B cell (primary cell): ENCODE measurements at regions not wholly inside any gene's neighbourhood (a gene's known extent, or its start where the extent isn't known, plus 50 kb on each side); places are given as distances from the start of the nearest gene placed in this dataset.

Source experiments
- ATAC-seq: fragments of 200-7000 bp; cut with Tn5 transposase; one replicate; pipeline ENCODE4 v1.10.0; 2021; ENCODE audit warnings: low read depth, mild to moderate bottlenecking, moderate number of reproducible peaks, moderate library complexity
- CTCF ChIA-PET: fragments of 350-600 bp; sonication (Branson Sonifier 250); formaldehyde crosslinking; loops from one replicate; lab custom pipeline; 2021; ENCODE audit warnings: antibody characterized with exemption, inconsistent platforms; lab: Charles Lee
- POLR2A ChIA-PET: fragments of 350-600 bp; sonication (Branson Sonifier 250); formaldehyde crosslinking; loops from one replicate; lab custom pipeline; 2021; ENCODE audit warnings: antibody characterized with exemption; lab: Charles Lee
- DNase-seq: peaks from one replicate; pipeline ENCODE4 v3.0.0; 2013
- H2AFZ ChIP-seq: 2 replicates; pipeline ENCODE4 v1.6.1; 2012; ENCODE audit warnings: mild to moderate bottlenecking, low read depth, low read length; ENCODE audit not compliant: insufficient read depth, poor library complexity, severe bottlenecking
- H3K27ac ChIP-seq, 2 donors: 1 replicate in 1 of 2; 2 replicates in 1 of 2; pipeline ENCODE4 v1.5.1; 2012 to 2013; ENCODE audit warnings: low read length in 2 of 2, mild to moderate bottlenecking in 2 of 2, moderate library complexity in 1 of 2
- H3K27me3 ChIP-seq, 4 experiments: fragments of 200-600 bp in 1 of 4; sonication (generic) in 1 of 4; replicated peaks in 1 of 4; 1 replicate in 2 of 4; 2 replicates in 2 of 4; pipeline versions ENCODE4 v1.6.1 to v1.7.0; 2013 to 2016; ENCODE audit warnings: low read length in 3 of 4, mild to moderate bottlenecking in 2 of 4, mixed read lengths in 1 of 4, moderate library complexity in 1 of 4; ENCODE audit not compliant: insufficient read depth in 4 of 4, control insufficient read depth in 3 of 4; ENCODE audit errors: control extremely low read depth in 1 of 4
- H3K36me3 ChIP-seq, 2 experiments: replicated peaks in 1 of 2; 1 replicate in 1 of 2; 2 replicates in 1 of 2; pipeline versions ENCODE4 v1.6.1 to v1.7.1; 2013; ENCODE audit warnings: low read length in 1 of 2; ENCODE audit not compliant: insufficient read depth in 2 of 2, control insufficient read depth in 1 of 2; ENCODE audit errors: control extremely low read depth in 1 of 2, extremely low read depth in 1 of 2
- H3K4me1 ChIP-seq, 2 donors: fragments of 200-600 bp in 1 of 2; sonication (generic) in 1 of 2; 1 replicate in 1 of 2; 2 replicates in 1 of 2; pipeline versions ENCODE4 v1.5.1 to v1.6.1; 2013 to 2017; ENCODE audit warnings: low read length in 2 of 2; ENCODE audit not compliant: control insufficient read depth in 2 of 2, insufficient read depth in 2 of 2
- H3K4me2 ChIP-seq: replicated peaks from 2 replicates; pipeline ENCODE3; 2012; ENCODE audit warnings: mild to moderate bottlenecking, low read depth, low read length; ENCODE audit not compliant: poor library complexity, severe bottlenecking
- H3K4me3 ChIP-seq, 5 experiments: fragments of 200-600 bp in 1 of 5; sonication (generic) in 1 of 5; 1 replicate in 3 of 5; 2 replicates in 2 of 5; pipeline versions ENCODE4 v1.5.1 to v1.7.0; 2011 to 2016; ENCODE audit warnings: low read length in 4 of 5, mild to moderate bottlenecking in 4 of 5, low read depth in 2 of 5, control low read depth in 1 of 5, moderate library complexity in 1 of 5; ENCODE audit not compliant: insufficient read depth in 1 of 5; ENCODE audit errors: control extremely low read depth in 1 of 5, extremely low read depth in 1 of 5
- H3K79me2 ChIP-seq: fragments of 200-600 bp; sonication (generic); one replicate; pipeline ENCODE4 v1.6.0; 2016; ENCODE audit warnings: low read length; ENCODE audit not compliant: control insufficient read depth, insufficient read depth
- H3K9ac ChIP-seq: fragments of 200-600 bp; sonication (generic); 2 replicates; pipeline ENCODE4 v1.6.1; 2017; ENCODE audit warnings: mild to moderate bottlenecking, low read length, moderate library complexity
- H3K9me3 ChIP-seq, 3 donors: one replicate each; pipeline versions ENCODE4 v1.6.1 to v1.7.1; 2013; ENCODE audit warnings: low read length in 2 of 3; ENCODE audit not compliant: control insufficient read depth in 2 of 3, insufficient read depth in 1 of 3; ENCODE audit errors: control extremely low read depth in 1 of 3
- H4K20me1 ChIP-seq: 2 replicates; pipeline ENCODE4 v1.6.0; 2012; ENCODE audit warnings: mild to moderate bottlenecking, low read length; ENCODE audit not compliant: insufficient read depth, control insufficient read depth, poor library complexity, severe bottlenecking
- H3K27ac Mint-ChIP-seq: one replicate; pipeline ENCODE4 v1.8.0; 2021; ENCODE audit warnings: mixed read lengths
- H3K27me3 Mint-ChIP-seq: one replicate; pipeline ENCODE4 v1.8.0; 2021; ENCODE audit warnings: mixed read lengths
- H3K4me1 Mint-ChIP-seq: one replicate; pipeline ENCODE4 v1.8.0; 2021; ENCODE audit warnings: mixed read lengths
- H3K4me3 Mint-ChIP-seq: one replicate; pipeline ENCODE4 v1.8.0; 2021; ENCODE audit warnings: mixed read lengths
- H3K9me3 Mint-ChIP-seq: one replicate; pipeline ENCODE4 v1.8.0; 2022; ENCODE audit warnings: mixed read lengths; ENCODE audit not compliant: insufficient read depth
- EZH2 ChIP-seq: IDR thresholded peaks from 2 replicates; pipeline ENCODE4 v1.6.1; 2012; ENCODE audit warnings: borderline replicate concordance, low read depth, mild to moderate bottlenecking, moderate library complexity, low read length; ENCODE audit not compliant: insufficient read depth, poor library complexity, severe bottlenecking
- WGBS: methylation state at CpG from one replicate; pipeline ENCODE4 v1.1.5; 2013; ENCODE audit warnings: missing lambda C conversion rate; ENCODE audit not compliant: insufficient coverage; 5-methylcytosine and 5-hydroxymethylcytosine counted together
- intact Hi-C: fragments of 100-400 bp; cut with micrococcal nuclease; formaldehyde crosslinking; loops from one replicate; pipeline ENCODE4 v1.10.0; 2022
- TF ChIP-seq, protein P1 (sequence below): fragments of 200-600 bp; IDR thresholded peaks from one replicate; pipeline ENCODE4 v1.8.0; 2022; ENCODE audit warnings: antibody characterized with exemption, mild to moderate bottlenecking

GRCh38 chr2:39542523-39542922, 105.4 kb upstream of the MAP4K3 start:
- H3K27me3 ChIP-seq: no peaks in the 10 kb centered on the region
- H3K4me1 ChIP-seq: no peaks in the 10 kb centered on the region
- TF ChIP-seq, protein P1, sequence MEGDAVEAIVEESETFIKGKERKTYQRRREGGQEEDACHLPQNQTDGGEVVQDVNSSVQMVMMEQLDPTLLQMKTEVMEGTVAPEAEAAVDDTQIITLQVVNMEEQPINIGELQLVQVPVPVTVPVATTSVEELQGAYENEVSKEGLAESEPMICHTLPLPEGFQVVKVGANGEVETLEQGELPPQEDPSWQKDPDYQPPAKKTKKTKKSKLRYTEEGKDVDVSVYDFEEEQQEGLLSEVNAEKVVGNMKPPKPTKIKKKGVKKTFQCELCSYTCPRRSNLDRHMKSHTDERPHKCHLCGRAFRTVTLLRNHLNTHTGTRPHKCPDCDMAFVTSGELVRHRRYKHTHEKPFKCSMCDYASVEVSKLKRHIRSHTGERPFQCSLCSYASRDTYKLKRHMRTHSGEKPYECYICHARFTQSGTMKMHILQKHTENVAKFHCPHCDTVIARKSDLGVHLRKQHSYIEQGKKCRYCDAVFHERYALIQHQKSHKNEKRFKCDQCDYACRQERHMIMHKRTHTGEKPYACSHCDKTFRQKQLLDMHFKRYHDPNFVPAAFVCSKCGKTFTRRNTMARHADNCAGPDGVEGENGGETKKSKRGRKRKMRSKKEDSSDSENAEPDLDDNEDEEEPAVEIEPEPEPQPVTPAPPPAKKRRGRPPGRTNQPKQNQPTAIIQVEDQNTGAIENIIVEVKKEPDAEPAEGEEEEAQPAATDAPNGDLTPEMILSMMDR: no peak
- TF ChIP-seq EZH2: no peak
- H3K27ac ChIP-seq: no peak overlapping the region
- H3K9ac ChIP-seq: no peak overlapping the region
- Mint-ChIP-seq H3K4me3 (no peak overlapping the region), H3K4me1 (no peaks in the 10 kb centered on the region), H3K27ac (no peak overlapping the region), H3K9me3 (no peaks in the 10 kb centered on the region), H3K27me3 (peaks cover 6% of the 10 kb centered on the region)
- DNase-seq (no peak), ATAC-seq (no peak)
- no peaks in the 10 kb centered on the region for H3K79me2 ChIP-seq
- no peaks in the 10 kb centered on the region for H4K20me1 ChIP-seq
- intact Hi-C loops: no loop called here
- H2AFZ ChIP-seq: no peak overlapping the region
- no peak overlapping the region for H3K4me2 ChIP-seq
- POLR2A ChIA-PET: no interaction called here
- CTCF ChIA-PET: no interaction called here
- no peaks in the 10 kb centered on the region for H3K36me3 ChIP-seq
- no CpG with 5 or more reads among the region's 2 CpGs for WGBS
- H3K4me3 ChIP-seq: no peak overlapping the region
- peaks cover 0 to 3% (median 0%) of the 10 kb centered on the region in 3 donors for H3K9me3 ChIP-seq

DNA sequence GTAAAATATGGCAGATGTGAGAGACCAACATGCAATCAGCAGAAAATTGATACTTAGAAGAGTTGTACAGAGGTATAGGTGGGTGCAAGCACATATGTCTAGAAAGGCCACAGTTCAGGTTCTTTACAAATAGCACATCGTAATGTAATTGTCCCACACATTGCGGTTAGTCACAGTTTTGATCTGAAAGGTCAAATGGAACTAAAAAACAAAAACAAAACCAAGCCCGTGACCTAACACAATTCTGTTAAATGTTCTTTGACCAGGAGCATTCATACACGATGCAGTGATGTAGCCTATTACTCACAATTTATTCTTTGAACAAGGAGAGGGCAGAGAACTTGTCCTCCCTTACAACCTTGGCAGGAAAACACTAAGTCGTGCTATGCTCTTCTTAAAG, 108.9 kb upstream of the MAP4K3 start:
- Histone ChIP-seq H3K4me1 (no peaks in the 10 kb centered on the region), H3K9me3 (no peaks in the 10 kb centered on the region), H3K27me3 (no peaks in the 10 kb centered on the region), H3K79me2 (no peaks in the 10 kb centered on the region), H3K27ac (no peak overlapping the region), H3K9ac (no peak overlapping the region), H3K4me2 (no peak overlapping the region), H3K36me3 (no peaks in the 10 kb centered on the region), H4K20me1 (no peaks in the 10 kb centered on the region), H2AFZ (no peak overlapping the region), H3K4me3 (no peak overlapping the region)
- Mint-ChIP-seq H3K27ac (no peak overlapping the region), H3K27me3 (peaks cover 6% of the 10 kb centered on the region), H3K9me3 (no peaks in the 10 kb centered on the region), H3K4me1 (no peaks in the 10 kb centered on the region), H3K4me3 (no peak overlapping the region)
- WGBS: 76% methylated on average over 5 of the region's 5 CpGs
- POLR2A ChIA-PET: no interaction called here
- intact Hi-C loops: no loop called here
- CTCF ChIA-PET: no interaction called here
- ATAC-seq (no peak), DNase-seq (no peak)
- TF ChIP-seq, protein P1: no peak
- no peak for TF ChIP-seq EZH2
